ENCODE measurements at regions not wholly inside any gene's neighbourhood (a gene's known extent, or its start where the extent isn't known, plus 50 kb on each side); places are given as distances from the start of the nearest gene placed in this dataset.

- POLR2A ChIA-PET: no interaction called here
- no peaks in the 10 kb centered on the region for H3K27me3 Mint-ChIP-seq
- no peak overlapping the region for H3K4me3 Mint-ChIP-seq
- H3K4me1 ChIP-seq (ENCODE audit: insufficient read depth, low read length): no peaks in the 10 kb centered on the region
- no peaks in the 10 kb centered on the region for H3K36me3 ChIP-seq (ENCODE audit: insufficient read depth, low read length)
- ATAC-seq (ENCODE audit: poor library complexity): no peak
- DNase-seq: no peak
- H3K9me3 Mint-ChIP-seq: peaks cover 2% of the 10 kb centered on the region
- H3K4me3 ChIP-seq (ENCODE audit: low read length): no peak overlapping the region
- H3K27ac ChIP-seq (ENCODE audit: low read depth in 1 of 2, low read length in 2 of 2): no peak overlapping the region
- no peak for TF ChIP-seq CTCF (IDR thresholded peaks at IDR 0.05)
- intact Hi-C loops (cut with DNase I, micrococcal nuclease): no loop called here
- H3K4me1 Mint-ChIP-seq (ENCODE audit: low read depth): no peaks in the 10 kb centered on the region
- CTCF ChIA-PET: no interaction called here
- H3K9me3 ChIP-seq (ENCODE audit: control insufficient read depth in 1 of 2, insufficient read depth in 1 of 2, low read length in 2 of 2): peaks cover 0 to 3% of the 10 kb centered on the region in 2 experiments
- no peaks in the 10 kb centered on the region for H3K36me3 Mint-ChIP-seq (ENCODE audit: low read depth)
- H3K27ac Mint-ChIP-seq: no peak overlapping the region
- no peaks in the 10 kb centered on the region for H3K27me3 ChIP-seq (ENCODE audit: control insufficient read depth in 1 of 2, insufficient read depth in 2 of 2, low read length in 2 of 2)
Observed at GRCh38 chr13:107778094-107778493, 437.2 kb downstream of the LIG4 start.

- Mint-ChIP-seq H3K36me3 (ENCODE audit: low read depth) (no peaks in the 10 kb centered on the region), H3K27ac (no peak overlapping the region), H3K9me3 (no peaks in the 10 kb centered on the region), H3K4me3 (no peak overlapping the region), H3K27me3 (no peaks in the 10 kb centered on the region), H3K4me1 (ENCODE audit: low read depth) (no peaks in the 10 kb centered on the region)
- no peaks in the 10 kb centered on the region for H3K4me1 ChIP-seq (ENCODE audit: insufficient read depth, low read length)
- DNase-seq (no peak), ATAC-seq (ENCODE audit: poor library complexity) (no peak)
- H3K27me3 ChIP-seq (ENCODE audit: control insufficient read depth in 1 of 2, insufficient read depth in 2 of 2, low read length in 2 of 2): no peaks in the 10 kb centered on the region
- ChIA-PET CTCF (no interaction called here), POLR2A (no interaction called here)
- no peak for TF ChIP-seq CTCF (IDR thresholded peaks at IDR 0.05)
- H3K4me3 ChIP-seq (ENCODE audit: low read length): no peak overlapping the region
- H3K27ac ChIP-seq (ENCODE audit: low read depth in 1 of 2, low read length in 2 of 2): no peak overlapping the region
- no peaks in the 10 kb centered on the region for H3K36me3 ChIP-seq (ENCODE audit: insufficient read depth, low read length)
- H3K9me3 ChIP-seq (ENCODE audit: control insufficient read depth in 1 of 2, insufficient read depth in 1 of 2, low read length in 2 of 2): no peaks in the 10 kb centered on the region
- intact Hi-C loops (cut with DNase I, micrococcal nuclease): no loop called here
Observed at GRCh38 chr13:107770541-107770940, 444.8 kb downstream of the LIG4 start.

GRCh38 chr13:107767119-107767518 is 448.2 kb downstream of the LIG4 start:
- H3K27ac ChIP-seq (ENCODE audit: low read depth in 1 of 2, low read length in 2 of 2): no peak overlapping the region
- no peaks in the 10 kb centered on the region for H3K36me3 ChIP-seq (ENCODE audit: insufficient read depth, low read length)
- Mint-ChIP-seq H3K27me3 (no peaks in the 10 kb centered on the region), H3K36me3 (ENCODE audit: low read depth) (no peaks in the 10 kb centered on the region), H3K9me3 (no peaks in the 10 kb centered on the region), H3K4me3 (no peak overlapping the region), H3K4me1 (ENCODE audit: low read depth) (no peaks in the 10 kb centered on the region), H3K27ac (no peak overlapping the region)
- no peaks in the 10 kb centered on the region for H3K9me3 ChIP-seq (ENCODE audit: control insufficient read depth in 1 of 2, insufficient read depth in 1 of 2, low read length in 2 of 2)
- DNase-seq (no peak), ATAC-seq (ENCODE audit: poor library complexity) (no peak)
- TF ChIP-seq CTCF (IDR thresholded peaks at IDR 0.05): no peak
- ChIA-PET POLR2A (no interaction called here), CTCF (no interaction called here)
- H3K27me3 ChIP-seq (ENCODE audit: control insufficient read depth in 1 of 2, insufficient read depth in 2 of 2, low read length in 2 of 2): no peaks in the 10 kb centered on the region
- no peaks in the 10 kb centered on the region for H3K4me1 ChIP-seq (ENCODE audit: insufficient read depth, low read length)
- H3K4me3 ChIP-seq (ENCODE audit: low read length): no peak overlapping the region
- intact Hi-C loops (cut with DNase I, micrococcal nuclease): no loop called here

All from CD4-positive, alpha-beta T cell (primary cell).